GM10266 (cell line): ENCODE measurements at regions not wholly inside any gene's neighbourhood (a gene's known extent, or its start where the extent isn't known, plus 50 kb on each side); places are given as distances from the start of the nearest gene placed in this dataset.

Source experiments
- DNase-seq: peaks from one replicate; pipeline ENCODE4 v3.0.0; 2012; ENCODE audit errors: extremely low spot score
- CTCF ChIP-seq: IDR thresholded peaks from 2 replicates; pipeline ENCODE4 v1.5.1; 2012; ENCODE audit warnings: mild to moderate bottlenecking, low read depth; ENCODE audit not compliant: control insufficient read depth, insufficient read depth; ENCODE audit errors: missing control alignments

- TF ChIP-seq CTCF: no peak
These were observed 135.9 kb upstream of the PDE10A start for GRCh38 chr6:165798991-165799390.

GRCh38 chr6:165794179-165794601, 131.1 kb upstream of the PDE10A start:
- TF ChIP-seq CTCF: no peak
- DNase-seq: no peak

More at GRCh38 chr6:165798991-165799390, 135.9 kb upstream of the PDE10A start:
- no peak for DNase-seq

- DNase-seq: no peak
- TF ChIP-seq CTCF: no peak
These were observed 130.3 kb upstream of the PDE10A start for GRCh38 chr6:165793287-165793825.

- no peak for TF ChIP-seq CTCF
- DNase-seq: no peak
These were observed 128.9 kb upstream of the PDE10A start for GRCh38 chr6:165791876-165792437.

- DNase-seq: no peak
These were observed 128.3 kb upstream of the PDE10A start for GRCh38 chr6:165791306-165791705.

GRCh38 chr6:165782812-165783211, 119.8 kb upstream of the PDE10A start:
- TF ChIP-seq CTCF: no peak
- DNase-seq: no peak

More at GRCh38 chr6:165791306-165791705, 128.3 kb upstream of the PDE10A start:
- no peak for TF ChIP-seq CTCF

GRCh38 chr6:165782134-165782533, 119.1 kb upstream of the PDE10A start:
- TF ChIP-seq CTCF: no peak
- DNase-seq: no peak
